ENCODE measurements at regions not wholly inside any gene's neighbourhood (a gene's known extent, or its start where the extent isn't known, plus 50 kb on each side); places are given as distances from the start of the nearest gene placed in this dataset.
"Not testable (repeated sequence)": the region's sequence is repeated elsewhere in the genome, so short reads cannot be mapped to it uniquely, and the experiment has no call there.

DNA sequence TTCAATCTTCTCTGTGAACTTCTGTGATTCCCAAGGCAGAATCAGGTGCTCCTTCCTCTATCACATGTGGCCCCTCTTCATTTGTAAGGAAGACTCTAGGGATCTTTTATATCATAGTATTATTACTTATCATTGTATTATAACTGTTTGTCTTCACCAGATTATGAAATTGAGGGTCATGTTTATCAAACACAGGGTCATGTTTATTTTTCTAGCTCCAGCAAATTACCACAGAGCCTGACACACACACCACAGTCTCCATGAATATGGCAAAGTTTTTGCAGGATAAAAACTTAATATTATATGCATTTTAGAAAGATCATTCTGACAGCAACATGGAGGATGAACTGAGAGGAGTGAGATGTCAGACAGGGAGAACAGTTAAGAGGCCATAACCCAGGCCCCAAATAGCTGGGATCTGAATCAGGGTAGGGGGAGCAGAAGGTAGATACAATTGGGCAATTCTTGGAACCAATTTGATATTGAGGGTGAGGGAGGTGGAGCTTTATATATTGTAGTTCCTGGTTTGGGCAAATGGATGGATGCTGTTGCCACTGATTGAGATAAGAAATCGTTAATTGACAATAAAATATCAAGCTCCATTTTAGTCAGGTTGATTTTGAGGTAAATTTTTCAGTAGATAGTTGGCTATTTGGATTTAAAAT lies 130.7 kb downstream of the DHRS2 start:
- Histone ChIP-seq H4K20me1 (ENCODE audit: control insufficient read depth, extremely low read depth, insufficient read depth, low read length) (no peaks in the 10 kb centered on the region), H3K9me3 (ENCODE audit: control insufficient read depth, low read depth, low read length) (no peaks in the 10 kb centered on the region), H3K4me2 (ENCODE audit: control insufficient read depth, extremely low read depth, insufficient read depth, low read depth, low read length) (no peak overlapping the region), H3K36me3 (ENCODE audit: control insufficient read depth in 2 of 2, extremely low read depth in 1 of 2, insufficient read depth in 2 of 2, low read length in 2 of 2) (no peaks in the 10 kb centered on the region), H3K79me2 (ENCODE audit: control insufficient read depth, insufficient read depth, low read length) (no peaks in the 10 kb centered on the region), H3K27ac (ENCODE audit: control insufficient read depth, insufficient read depth, low read length) (no peak overlapping the region), H3K27me3 (ENCODE audit: control insufficient read depth, extremely low read depth, insufficient read depth, low read length) (no peaks in the 10 kb centered on the region), H2AFZ (ENCODE audit: control insufficient read depth, low read length) (no peak overlapping the region), H3K9me1 (ENCODE audit: control insufficient read depth, extremely low read depth, insufficient read depth, low read length) (no peaks in the 10 kb centered on the region), H3K9ac (ENCODE audit: control insufficient read depth, extremely low read depth, insufficient read depth, low read length) (no peak overlapping the region), H3K4me3 (ENCODE audit: control insufficient read depth in 2 of 3, extremely low read depth in 1 of 3, insufficient read depth in 2 of 3, low read depth in 1 of 3, low read length in 3 of 3) (no peak overlapping the region), H3K4me1 (ENCODE audit: control insufficient read depth, extremely low read depth, insufficient read depth, low read length) (no peaks in the 10 kb centered on the region)
- TF ChIP-seq, protein P1, sequence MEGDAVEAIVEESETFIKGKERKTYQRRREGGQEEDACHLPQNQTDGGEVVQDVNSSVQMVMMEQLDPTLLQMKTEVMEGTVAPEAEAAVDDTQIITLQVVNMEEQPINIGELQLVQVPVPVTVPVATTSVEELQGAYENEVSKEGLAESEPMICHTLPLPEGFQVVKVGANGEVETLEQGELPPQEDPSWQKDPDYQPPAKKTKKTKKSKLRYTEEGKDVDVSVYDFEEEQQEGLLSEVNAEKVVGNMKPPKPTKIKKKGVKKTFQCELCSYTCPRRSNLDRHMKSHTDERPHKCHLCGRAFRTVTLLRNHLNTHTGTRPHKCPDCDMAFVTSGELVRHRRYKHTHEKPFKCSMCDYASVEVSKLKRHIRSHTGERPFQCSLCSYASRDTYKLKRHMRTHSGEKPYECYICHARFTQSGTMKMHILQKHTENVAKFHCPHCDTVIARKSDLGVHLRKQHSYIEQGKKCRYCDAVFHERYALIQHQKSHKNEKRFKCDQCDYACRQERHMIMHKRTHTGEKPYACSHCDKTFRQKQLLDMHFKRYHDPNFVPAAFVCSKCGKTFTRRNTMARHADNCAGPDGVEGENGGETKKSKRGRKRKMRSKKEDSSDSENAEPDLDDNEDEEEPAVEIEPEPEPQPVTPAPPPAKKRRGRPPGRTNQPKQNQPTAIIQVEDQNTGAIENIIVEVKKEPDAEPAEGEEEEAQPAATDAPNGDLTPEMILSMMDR (optimal IDR thresholded peaks at IDR 0.05 in 1 of 3, IDR thresholded peaks at IDR 0.05 in 1 of 3, conservative IDR thresholded peaks at IDR 0.05 in 1 of 3; ENCODE audit: extremely low read depth in 1 of 3, insufficient read depth in 2 of 3, low read length in 3 of 3) = no peak
- no peak for TF ChIP-seq EZH2 (IDR thresholded peaks at IDR 0.05; ENCODE audit: low read length)
- FAIRE-seq (no peak), DNase-seq (ENCODE audit: low read depth, low spot score) (no peak)
- dilution Hi-C loops (cut with MboI; ENCODE audit: extremely low pct_ligation_motif_present, low sequenced_read_pairs) = no loop called here

GRCh38 chr14:23769221-23769728 lies 133.1 kb downstream of the DHRS2 start:
- H2AFZ ChIP-seq (ENCODE audit: control insufficient read depth, low read length); H3K27ac ChIP-seq (ENCODE audit: control insufficient read depth, insufficient read depth, low read length); H3K9ac ChIP-seq (ENCODE audit: control insufficient read depth, extremely low read depth, insufficient read depth, low read length); dilution Hi-C loops (cut with MboI; ENCODE audit: extremely low pct_ligation_motif_present, low sequenced_read_pairs); H3K27me3 ChIP-seq (ENCODE audit: control insufficient read depth, extremely low read depth, insufficient read depth, low read length); H3K4me2 ChIP-seq (ENCODE audit: control insufficient read depth, extremely low read depth, insufficient read depth, low read depth, low read length); H3K4me3 ChIP-seq (ENCODE audit: control insufficient read depth in 2 of 3, extremely low read depth in 1 of 3, insufficient read depth in 2 of 3, low read depth in 1 of 3, low read length in 3 of 3); H3K4me1 ChIP-seq (ENCODE audit: control insufficient read depth, extremely low read depth, insufficient read depth, low read length); DNase-seq (ENCODE audit: low read depth, low spot score); H3K9me3 ChIP-seq (ENCODE audit: control insufficient read depth, low read depth, low read length); H3K9me1 ChIP-seq (ENCODE audit: control insufficient read depth, extremely low read depth, insufficient read depth, low read length); FAIRE-seq; H3K36me3 ChIP-seq (ENCODE audit: control insufficient read depth in 2 of 2, extremely low read depth in 1 of 2, insufficient read depth in 2 of 2, low read length in 2 of 2); H4K20me1 ChIP-seq (ENCODE audit: control insufficient read depth, extremely low read depth, insufficient read depth, low read length); H3K79me2 ChIP-seq (ENCODE audit: control insufficient read depth, insufficient read depth, low read length): not testable (repeated sequence)

GRCh38 chr14:23773981-23774380 lies 137.8 kb downstream of the DHRS2 start:
- dilution Hi-C loops (cut with MboI; ENCODE audit: extremely low pct_ligation_motif_present, low sequenced_read_pairs) = no loop called here
- Histone ChIP-seq H3K9me3 (ENCODE audit: control insufficient read depth, low read depth, low read length) (no peaks in the 10 kb centered on the region), H3K9me1 (ENCODE audit: control insufficient read depth, extremely low read depth, insufficient read depth, low read length) (no peaks in the 10 kb centered on the region), H3K27me3 (ENCODE audit: control insufficient read depth, extremely low read depth, insufficient read depth, low read length) (peaks cover 4% of the 10 kb centered on the region), H3K79me2 (ENCODE audit: control insufficient read depth, insufficient read depth, low read length) (no peaks in the 10 kb centered on the region), H3K36me3 (ENCODE audit: control insufficient read depth in 2 of 2, extremely low read depth in 1 of 2, insufficient read depth in 2 of 2, low read length in 2 of 2) (no peaks in the 10 kb centered on the region), H3K4me1 (ENCODE audit: control insufficient read depth, extremely low read depth, insufficient read depth, low read length) (no peaks in the 10 kb centered on the region), H2AFZ (ENCODE audit: control insufficient read depth, low read length) (no peak overlapping the region), H3K27ac (ENCODE audit: control insufficient read depth, insufficient read depth, low read length) (no peak overlapping the region), H3K4me3 (ENCODE audit: control insufficient read depth in 2 of 3, extremely low read depth in 1 of 3, insufficient read depth in 2 of 3, low read depth in 1 of 3, low read length in 3 of 3) (no peak overlapping the region), H3K4me2 (ENCODE audit: control insufficient read depth, extremely low read depth, insufficient read depth, low read depth, low read length) (no peak overlapping the region), H4K20me1 (ENCODE audit: control insufficient read depth, extremely low read depth, insufficient read depth, low read length) (no peaks in the 10 kb centered on the region), H3K9ac (ENCODE audit: control insufficient read depth, extremely low read depth, insufficient read depth, low read length) (no peak overlapping the region)
- no peak for FAIRE-seq
- no peak for DNase-seq (ENCODE audit: low read depth, low spot score)
- no peak for TF ChIP-seq EZH2 (IDR thresholded peaks at IDR 0.05; ENCODE audit: low read length)
- TF ChIP-seq, protein P1 (optimal IDR thresholded peaks at IDR 0.05 in 1 of 3, IDR thresholded peaks at IDR 0.05 in 1 of 3, conservative IDR thresholded peaks at IDR 0.05 in 1 of 3; ENCODE audit: extremely low read depth in 1 of 3, insufficient read depth in 2 of 3, low read length in 3 of 3) = no peak
